Panc1 (cell line): ENCODE measurements at regions not wholly inside any gene's neighbourhood (a gene's known extent, or its start where the extent isn't known, plus 50 kb on each side); places are given as distances from the start of the nearest gene placed in this dataset.

Experiments used
- ATAC-seq: fragments of 200-7000 bp; cut with Tn5 transposase; 2 replicates; pipeline ENCODE4 v1.9.1; 2020; ENCODE audit warnings: mild to moderate bottlenecking, moderate library complexity
- BruUV-seq: library from RNA; stranded (reverse); fragments of 400-500 nt; replicated peaks from 2 replicates; lab custom pipeline; 2021; lab: Mats Ljungman, UMichigan
- CTCF ChIA-PET: fragments of 300-600 bp; sonication (Branson Sonifier 250); formaldehyde crosslinking; loops from one replicate; lab custom pipeline; 2022; ENCODE audit warnings: antibody characterized with exemption; lab: Charles Lee
- POLR2A ChIA-PET: fragments of 300-600 bp; sonication (Branson Sonifier 250); formaldehyde crosslinking; loops from one replicate; lab custom pipeline; 2022; ENCODE audit warnings: antibody characterized with exemption; lab: Charles Lee
- DNase-seq: peaks from one replicate; pipeline ENCODE4 v3.0.0-alpha.2; 2010; ENCODE audit warnings: low read depth, low spot score
- H3K27ac ChIP-seq: 2 replicates; pipeline ENCODE4 v1.5.1; 2011; ENCODE audit warnings: mild to moderate bottlenecking, low read length, inconsistent platforms
- H3K27me3 ChIP-seq: fragments of 200-500 bp; sonication (Bioruptor generic); 2 replicates; pipeline ENCODE4 v1.6.0; 2014; ENCODE audit warnings: low read length, inconsistent platforms; ENCODE audit not compliant: control insufficient read depth, insufficient read depth
- H3K36me3 ChIP-seq: fragments of 200-500 bp; sonication (Bioruptor generic); 2 replicates; pipeline ENCODE4 v1.5.1; 2014; ENCODE audit warnings: inconsistent platforms, mild to moderate bottlenecking, low read length, moderate library complexity; ENCODE audit not compliant: control insufficient read depth, insufficient read depth
- H3K4me1 ChIP-seq: 2 replicates; pipeline ENCODE4 v1.5.1; 2011; ENCODE audit warnings: inconsistent platforms, mild to moderate bottlenecking, low read length, moderate library complexity; ENCODE audit not compliant: control insufficient read depth, insufficient read depth
- H3K4me3 ChIP-seq, 2 experiments: 2 replicates each; pipeline ENCODE4 v1.5.1; 2011 to 2012; ENCODE audit warnings: low read depth in 2 of 2, low read length in 2 of 2, mild to moderate bottlenecking in 2 of 2, inconsistent platforms in 1 of 2, moderate library complexity in 1 of 2
- H3K9me3 ChIP-seq: fragments of 200-500 bp; sonication (Bioruptor generic); 2 replicates; pipeline ENCODE4 v1.5.1; 2014; ENCODE audit warnings: low read depth, mild to moderate bottlenecking, inconsistent platforms, low read length, moderate library complexity; ENCODE audit not compliant: control insufficient read depth, insufficient read depth
- POLR2AphosphoS5 ChIP-seq: IDR thresholded peaks from 2 replicates; pipeline ENCODE4 v1.6.1; 2012; ENCODE audit warnings: mild to moderate bottlenecking, low read depth, low read length, moderate library complexity
- SIN3A ChIP-seq: IDR thresholded peaks from 2 replicates; pipeline ENCODE4 v1.6.1; 2012; ENCODE audit warnings: low read depth, mild to moderate bottlenecking, low read length, moderate library complexity, borderline replicate concordance; ENCODE audit not compliant: insufficient read depth
- TCF7L2 ChIP-seq: IDR thresholded peaks from 2 replicates; pipeline ENCODE4 v1.6.1; 2011; ENCODE audit warnings: mild to moderate bottlenecking, low read depth, low read length, inconsistent platforms
- in situ Hi-C: cut with HindIII; loops from 2 replicates; pipeline ENCODE4 v1.10.0; 2016; ENCODE audit warnings: low sequenced_read_pairs, low pct_unique_long_range_greater_than_20kb
- intact Hi-C: fragments of 100-400 bp; cut with micrococcal nuclease; formaldehyde crosslinking; loops from one replicate; pipeline ENCODE4 v1.10.0; 2022; ENCODE audit not compliant: unreplicated experiment
- TF ChIP-seq, protein P1 (sequence below): fragments of 450-650 bp; IDR thresholded peaks from 2 replicates; pipeline ENCODE4 v1.5.1; 2017; ENCODE audit warnings: mild to moderate bottlenecking
- TF ChIP-seq, protein P2 (sequence below), 2 experiments: IDR thresholded peaks; 2 replicates each; pipeline ENCODE4 v1.6.1; 2011 to 2012; ENCODE audit warnings: low read depth in 2 of 2, control low read depth in 1 of 2, low read length in 1 of 2, mild to moderate bottlenecking in 1 of 2, moderate library complexity in 1 of 2; ENCODE audit not compliant: insufficient read depth in 1 of 2

DNA sequence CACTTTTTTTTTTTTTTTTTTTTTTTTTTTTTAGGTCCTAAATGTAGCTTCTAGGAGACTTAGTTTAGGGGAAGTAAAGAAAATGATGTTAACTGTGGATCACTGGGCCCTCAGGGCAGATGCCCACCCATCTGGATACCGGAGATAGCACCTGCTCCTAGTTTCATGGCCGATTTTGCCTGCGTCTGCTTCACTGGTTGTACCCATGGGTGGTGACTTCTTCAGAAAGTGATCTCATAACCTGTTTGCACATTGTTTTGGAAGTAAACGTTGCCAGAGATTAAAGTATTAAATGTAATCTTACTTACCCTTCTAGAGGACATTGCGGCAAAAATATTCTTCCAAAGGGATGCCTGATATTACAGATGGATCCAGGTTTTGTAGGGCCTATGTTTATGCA, 79.8 kb upstream of the SGK1 start:
- ATAC-seq (no peak), DNase-seq (no peak)
- in situ Hi-C loops, result no loop called here
- Histone ChIP-seq H3K4me3 (no peak overlapping the region), H3K9me3 (no peaks in the 10 kb centered on the region), H3K4me1 (no peaks in the 10 kb centered on the region), H3K27ac (no peak overlapping the region), H3K36me3 (no peaks in the 10 kb centered on the region), H3K27me3 (no peaks in the 10 kb centered on the region)
- ChIA-PET POLR2A (no interaction called here), CTCF (no interaction called here)
- no TSS peak for BruUV-seq
- TF ChIP-seq TCF7L2 (no peak), SIN3A (no peak), POLR2AphosphoS5 (no peak)
- TF ChIP-seq, protein P1, sequence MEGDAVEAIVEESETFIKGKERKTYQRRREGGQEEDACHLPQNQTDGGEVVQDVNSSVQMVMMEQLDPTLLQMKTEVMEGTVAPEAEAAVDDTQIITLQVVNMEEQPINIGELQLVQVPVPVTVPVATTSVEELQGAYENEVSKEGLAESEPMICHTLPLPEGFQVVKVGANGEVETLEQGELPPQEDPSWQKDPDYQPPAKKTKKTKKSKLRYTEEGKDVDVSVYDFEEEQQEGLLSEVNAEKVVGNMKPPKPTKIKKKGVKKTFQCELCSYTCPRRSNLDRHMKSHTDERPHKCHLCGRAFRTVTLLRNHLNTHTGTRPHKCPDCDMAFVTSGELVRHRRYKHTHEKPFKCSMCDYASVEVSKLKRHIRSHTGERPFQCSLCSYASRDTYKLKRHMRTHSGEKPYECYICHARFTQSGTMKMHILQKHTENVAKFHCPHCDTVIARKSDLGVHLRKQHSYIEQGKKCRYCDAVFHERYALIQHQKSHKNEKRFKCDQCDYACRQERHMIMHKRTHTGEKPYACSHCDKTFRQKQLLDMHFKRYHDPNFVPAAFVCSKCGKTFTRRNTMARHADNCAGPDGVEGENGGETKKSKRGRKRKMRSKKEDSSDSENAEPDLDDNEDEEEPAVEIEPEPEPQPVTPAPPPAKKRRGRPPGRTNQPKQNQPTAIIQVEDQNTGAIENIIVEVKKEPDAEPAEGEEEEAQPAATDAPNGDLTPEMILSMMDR, result no peak
- TF ChIP-seq, protein P2, sequence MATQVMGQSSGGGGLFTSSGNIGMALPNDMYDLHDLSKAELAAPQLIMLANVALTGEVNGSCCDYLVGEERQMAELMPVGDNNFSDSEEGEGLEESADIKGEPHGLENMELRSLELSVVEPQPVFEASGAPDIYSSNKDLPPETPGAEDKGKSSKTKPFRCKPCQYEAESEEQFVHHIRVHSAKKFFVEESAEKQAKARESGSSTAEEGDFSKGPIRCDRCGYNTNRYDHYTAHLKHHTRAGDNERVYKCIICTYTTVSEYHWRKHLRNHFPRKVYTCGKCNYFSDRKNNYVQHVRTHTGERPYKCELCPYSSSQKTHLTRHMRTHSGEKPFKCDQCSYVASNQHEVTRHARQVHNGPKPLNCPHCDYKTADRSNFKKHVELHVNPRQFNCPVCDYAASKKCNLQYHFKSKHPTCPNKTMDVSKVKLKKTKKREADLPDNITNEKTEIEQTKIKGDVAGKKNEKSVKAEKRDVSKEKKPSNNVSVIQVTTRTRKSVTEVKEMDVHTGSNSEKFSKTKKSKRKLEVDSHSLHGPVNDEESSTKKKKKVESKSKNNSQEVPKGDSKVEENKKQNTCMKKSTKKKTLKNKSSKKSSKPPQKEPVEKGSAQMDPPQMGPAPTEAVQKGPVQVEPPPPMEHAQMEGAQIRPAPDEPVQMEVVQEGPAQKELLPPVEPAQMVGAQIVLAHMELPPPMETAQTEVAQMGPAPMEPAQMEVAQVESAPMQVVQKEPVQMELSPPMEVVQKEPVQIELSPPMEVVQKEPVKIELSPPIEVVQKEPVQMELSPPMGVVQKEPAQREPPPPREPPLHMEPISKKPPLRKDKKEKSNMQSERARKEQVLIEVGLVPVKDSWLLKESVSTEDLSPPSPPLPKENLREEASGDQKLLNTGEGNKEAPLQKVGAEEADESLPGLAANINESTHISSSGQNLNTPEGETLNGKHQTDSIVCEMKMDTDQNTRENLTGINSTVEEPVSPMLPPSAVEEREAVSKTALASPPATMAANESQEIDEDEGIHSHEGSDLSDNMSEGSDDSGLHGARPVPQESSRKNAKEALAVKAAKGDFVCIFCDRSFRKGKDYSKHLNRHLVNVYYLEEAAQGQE (IDR thresholded peaks at IDR 0.05; ENCODE audit: insufficient read depth in 1 of 2, low read depth in 2 of 2, low read length in 1 of 2), result no peak
- intact Hi-C loops, result no loop called here

DNA sequence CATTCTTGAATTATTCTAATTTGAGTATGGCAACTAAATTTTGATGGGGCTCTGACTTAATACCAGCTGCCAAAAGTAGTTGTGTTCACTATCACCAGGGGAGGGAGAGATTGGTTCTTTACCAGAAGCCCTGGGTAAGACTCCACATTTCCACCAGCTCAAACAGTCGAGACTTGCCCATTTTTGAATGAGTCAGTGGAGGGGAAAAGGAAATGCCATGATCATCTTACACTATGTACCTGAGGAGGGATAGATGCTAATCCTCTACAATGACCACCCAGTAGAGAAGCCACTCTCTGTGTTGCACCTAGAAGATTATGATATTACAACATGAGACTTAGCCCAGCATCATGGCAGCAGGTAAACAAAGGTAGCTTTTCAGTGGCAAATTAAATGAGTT, 77.0 kb upstream of the SGK1 start:
- POLR2A ChIA-PET, result no interaction called here
- in situ Hi-C loops (no loop called here), intact Hi-C loops (no loop called here)
- Histone ChIP-seq H3K4me1 (no peaks in the 10 kb centered on the region), H3K36me3 (no peaks in the 10 kb centered on the region), H3K4me3 (no peak overlapping the region), H3K27ac (no peak overlapping the region), H3K9me3 (no peaks in the 10 kb centered on the region), H3K27me3 (no peaks in the 10 kb centered on the region)
- DNase-seq (no peak), ATAC-seq (no peak)
- CTCF ChIA-PET, result no interaction called here
- TF ChIP-seq SIN3A (no peak), POLR2AphosphoS5 (no peak)
- TF ChIP-seq, protein P1, result no peak
- BruUV-seq, result no TSS peak

DNA sequence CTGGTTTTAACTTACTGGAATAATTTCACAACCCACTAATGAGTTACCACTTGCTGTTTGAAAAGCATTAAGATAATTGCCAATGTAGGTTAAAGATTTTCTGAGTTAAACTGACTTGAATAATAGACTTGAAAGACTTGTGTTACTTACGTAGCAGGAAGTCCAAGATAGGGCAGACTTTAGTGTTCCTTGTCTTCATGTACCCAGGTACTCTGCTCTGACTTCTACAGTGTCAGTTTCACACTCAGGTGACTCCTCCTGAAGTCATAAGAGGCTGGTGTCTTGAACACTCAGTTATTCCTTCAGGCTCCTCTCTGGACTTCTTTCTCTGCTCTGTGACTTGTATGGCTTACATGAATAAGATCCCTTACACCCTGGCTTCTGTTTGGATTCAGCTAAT, 76.3 kb upstream of the SGK1 start:
- Histone ChIP-seq H3K4me3 (no peak overlapping the region), H3K9me3 (no peaks in the 10 kb centered on the region), H3K27me3 (no peaks in the 10 kb centered on the region), H3K4me1 (no peaks in the 10 kb centered on the region), H3K27ac (no peak overlapping the region), H3K36me3 (no peaks in the 10 kb centered on the region)
- CTCF ChIA-PET, result no interaction called here
- no peak for DNase-seq
- no TSS peak for BruUV-seq
- intact Hi-C loops (no loop called here), in situ Hi-C loops (no loop called here)
- ATAC-seq, result no peak
- TF ChIP-seq, protein P2 (IDR thresholded peaks at IDR 0.05; ENCODE audit: insufficient read depth in 1 of 2, low read depth in 2 of 2, low read length in 1 of 2), result no peak
- no peak for TF ChIP-seq SIN3A
- TF ChIP-seq TCF7L2, result no peak
- TF ChIP-seq, protein P1, result no peak
- no peak for TF ChIP-seq POLR2AphosphoS5
- POLR2A ChIA-PET, result no interaction called here
